Osteoblast (primary cell): ENCODE measurements at regions not wholly inside any gene's neighbourhood (a gene's known extent, or its start where the extent isn't known, plus 50 kb on each side); places are given as distances from the start of the nearest gene placed in this dataset.

Source experiments
- DNase-seq: peaks from one replicate; pipeline ENCODE4 v3.0.0; 2011; ENCODE audit warnings: low spot score, mixed read lengths; ENCODE audit not compliant: insufficient read length; ENCODE audit errors: missing footprints
- H2AFZ ChIP-seq: 2 replicates; pipeline ENCODE4 v1.6.0; 2011; ENCODE audit warnings: mild to moderate bottlenecking, low read length
- H3K27ac ChIP-seq: 2 replicates; pipeline ENCODE4 v1.5.1; 2011; ENCODE audit warnings: mild to moderate bottlenecking, low read depth, low read length, moderate library complexity
- H3K27me3 ChIP-seq: 2 replicates; pipeline ENCODE4 v1.6.0; 2012; ENCODE audit warnings: mild to moderate bottlenecking, control low read depth, inconsistent platforms, low read length, moderate library complexity; ENCODE audit not compliant: insufficient read depth
- H3K36me3 ChIP-seq: 2 replicates; pipeline ENCODE4 v1.5.1; 2011; ENCODE audit warnings: mild to moderate bottlenecking, low read length, control low read depth, moderate library complexity; ENCODE audit not compliant: insufficient read depth
- H3K4me1 ChIP-seq: 2 replicates; pipeline ENCODE4 v1.5.1; 2011; ENCODE audit warnings: mild to moderate bottlenecking, low read length, control low read depth, moderate library complexity; ENCODE audit not compliant: insufficient read depth
- H3K4me2 ChIP-seq: 2 replicates; pipeline ENCODE4 v1.6.0; 2011; ENCODE audit warnings: mild to moderate bottlenecking, low read length; ENCODE audit not compliant: insufficient read depth
- H3K4me3 ChIP-seq: fragments of 200-600 bp; sonication (generic); 3 replicates; pipeline ENCODE4 v1.5.1; 2012; ENCODE audit warnings: mild to moderate bottlenecking, low read length, inconsistent platforms; ENCODE audit not compliant: insufficient read depth
- H3K79me2 ChIP-seq: 2 replicates; pipeline ENCODE4 v1.6.0; 2012; ENCODE audit warnings: mild to moderate bottlenecking, low read length, control low read depth, inconsistent platforms; ENCODE audit not compliant: insufficient read depth
- H3K9me3 ChIP-seq: 2 replicates; pipeline ENCODE4 v1.5.1; 2011; ENCODE audit warnings: low read depth, low read length, control low read depth
- H4K20me1 ChIP-seq: 2 replicates; pipeline ENCODE4 v1.6.0; 2012; ENCODE audit warnings: mild to moderate bottlenecking, low read length, control low read depth; ENCODE audit not compliant: insufficient read depth
- TF ChIP-seq, protein P1 (sequence below): IDR thresholded peaks from 2 replicates; pipeline ENCODE4 v1.5.1; 2011; ENCODE audit warnings: mild to moderate bottlenecking, low read depth, low read length, moderate library complexity; ENCODE audit errors: extremely low read depth

DNA sequence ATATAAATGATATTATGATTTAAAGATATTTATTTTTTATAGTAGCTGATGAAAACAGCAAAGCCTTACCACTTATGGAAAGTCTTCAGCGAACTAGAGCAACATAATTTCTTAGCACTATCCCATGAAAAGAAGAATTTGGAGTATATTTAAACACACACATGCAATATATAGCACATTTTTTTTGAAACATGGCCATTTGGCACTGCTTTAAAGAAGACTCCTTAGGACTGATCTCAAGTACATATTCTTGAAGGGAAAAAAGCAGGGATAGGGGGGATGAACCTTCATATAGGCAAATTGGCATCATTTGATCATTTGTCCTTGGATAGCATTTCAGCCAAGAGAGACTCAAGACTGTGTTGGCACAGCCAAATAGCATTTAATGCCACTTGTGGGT, 193.3 kb downstream of the ANKRD50 start:
- H3K36me3 ChIP-seq: no peaks in the 10 kb centered on the region
- H3K4me3 ChIP-seq: no peak overlapping the region
- H3K4me1 ChIP-seq: no peaks in the 10 kb centered on the region
- no peaks in the 10 kb centered on the region for H3K9me3 ChIP-seq
- TF ChIP-seq, protein P1, sequence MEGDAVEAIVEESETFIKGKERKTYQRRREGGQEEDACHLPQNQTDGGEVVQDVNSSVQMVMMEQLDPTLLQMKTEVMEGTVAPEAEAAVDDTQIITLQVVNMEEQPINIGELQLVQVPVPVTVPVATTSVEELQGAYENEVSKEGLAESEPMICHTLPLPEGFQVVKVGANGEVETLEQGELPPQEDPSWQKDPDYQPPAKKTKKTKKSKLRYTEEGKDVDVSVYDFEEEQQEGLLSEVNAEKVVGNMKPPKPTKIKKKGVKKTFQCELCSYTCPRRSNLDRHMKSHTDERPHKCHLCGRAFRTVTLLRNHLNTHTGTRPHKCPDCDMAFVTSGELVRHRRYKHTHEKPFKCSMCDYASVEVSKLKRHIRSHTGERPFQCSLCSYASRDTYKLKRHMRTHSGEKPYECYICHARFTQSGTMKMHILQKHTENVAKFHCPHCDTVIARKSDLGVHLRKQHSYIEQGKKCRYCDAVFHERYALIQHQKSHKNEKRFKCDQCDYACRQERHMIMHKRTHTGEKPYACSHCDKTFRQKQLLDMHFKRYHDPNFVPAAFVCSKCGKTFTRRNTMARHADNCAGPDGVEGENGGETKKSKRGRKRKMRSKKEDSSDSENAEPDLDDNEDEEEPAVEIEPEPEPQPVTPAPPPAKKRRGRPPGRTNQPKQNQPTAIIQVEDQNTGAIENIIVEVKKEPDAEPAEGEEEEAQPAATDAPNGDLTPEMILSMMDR: no peak
- no peaks in the 10 kb centered on the region for H3K79me2 ChIP-seq
- no peak overlapping the region for H2AFZ ChIP-seq
- no peak overlapping the region for H3K27ac ChIP-seq
- H4K20me1 ChIP-seq: no peaks in the 10 kb centered on the region
- H3K27me3 ChIP-seq: no peaks in the 10 kb centered on the region
- no peak for DNase-seq
- no peak overlapping the region for H3K4me2 ChIP-seq

DNA sequence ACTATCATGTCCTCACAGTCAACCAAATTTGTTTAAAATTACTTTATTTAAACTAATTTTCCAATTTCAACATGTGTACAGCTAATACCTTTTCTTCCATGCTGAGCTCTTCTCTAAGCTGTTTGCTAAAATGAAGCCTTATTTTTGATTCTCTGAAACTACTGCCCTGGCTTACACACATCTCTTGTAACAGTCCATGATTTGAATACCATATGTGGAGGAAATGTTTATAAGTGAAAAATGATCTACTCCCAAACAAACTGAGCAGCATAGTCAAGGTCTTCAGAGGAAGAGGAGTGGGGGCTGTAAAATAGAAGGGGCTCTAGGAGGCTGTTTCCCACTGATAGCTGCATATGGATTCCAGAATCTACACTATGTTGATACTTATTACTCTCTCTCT, 188.7 kb downstream of the ANKRD50 start:
- no peaks in the 10 kb centered on the region for H4K20me1 ChIP-seq
- H3K9me3 ChIP-seq: no peaks in the 10 kb centered on the region
- no peak overlapping the region for H3K4me3 ChIP-seq
- no peak for DNase-seq
- H3K79me2 ChIP-seq: no peaks in the 10 kb centered on the region
- no peaks in the 10 kb centered on the region for H3K36me3 ChIP-seq
- H3K4me2 ChIP-seq: no peak overlapping the region
- no peaks in the 10 kb centered on the region for H3K4me1 ChIP-seq
- H2AFZ ChIP-seq: no peak overlapping the region
- TF ChIP-seq, protein P1: no peak
- H3K27me3 ChIP-seq: no peaks in the 10 kb centered on the region
- H3K27ac ChIP-seq: no peak overlapping the region

DNA sequence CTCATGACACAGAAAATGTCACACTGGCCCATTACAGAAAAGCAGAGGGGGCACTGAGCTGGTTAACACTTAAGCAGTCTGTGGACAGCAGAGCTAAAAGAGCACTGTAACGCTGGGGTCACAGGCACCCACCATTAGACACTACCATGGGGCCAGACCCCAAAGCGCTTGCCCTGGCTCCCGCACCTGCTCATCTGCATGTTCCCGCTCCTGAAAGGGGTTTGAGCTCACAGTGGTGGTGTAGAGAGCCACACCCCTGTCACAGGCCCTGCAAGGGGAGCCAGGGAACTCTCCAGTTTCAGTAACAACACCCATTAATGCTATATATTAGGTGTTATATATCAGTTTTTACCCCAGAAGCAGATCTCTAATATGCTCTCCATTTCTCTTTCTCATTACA, 187.0 kb downstream of the ANKRD50 start:
- TF ChIP-seq, protein P1: no peak
- Histone ChIP-seq H3K9me3 (no peaks in the 10 kb centered on the region), H3K27me3 (no peaks in the 10 kb centered on the region), H3K4me1 (no peaks in the 10 kb centered on the region), H3K36me3 (no peaks in the 10 kb centered on the region), H3K4me3 (no peak overlapping the region), H3K79me2 (no peaks in the 10 kb centered on the region), H3K27ac (no peak overlapping the region), H4K20me1 (no peaks in the 10 kb centered on the region), H3K4me2 (no peak overlapping the region), H2AFZ (no peak overlapping the region)
- no peak for DNase-seq

DNA sequence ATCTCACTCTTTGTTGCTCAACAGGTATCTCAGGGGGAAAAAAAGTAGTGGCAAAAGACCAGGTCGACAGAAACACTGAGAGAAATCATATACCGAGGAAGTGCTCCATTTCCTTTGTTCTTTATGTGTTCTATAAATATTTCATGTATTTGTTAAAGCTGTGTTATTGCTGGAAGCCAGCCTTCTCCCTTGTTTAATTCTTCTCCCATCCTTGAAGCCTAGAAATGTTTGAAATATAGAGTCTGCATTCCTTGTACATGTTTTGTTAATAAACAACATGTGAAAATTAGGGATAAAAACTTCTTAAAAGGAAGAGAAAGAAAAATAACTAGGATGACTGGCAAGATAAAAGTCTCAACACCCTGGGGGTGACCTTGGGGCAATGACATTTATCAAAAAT, 186.2 kb downstream of the ANKRD50 start:
- Histone ChIP-seq H3K9me3 (no peaks in the 10 kb centered on the region), H3K27ac (no peak overlapping the region), H3K4me1 (no peaks in the 10 kb centered on the region), H4K20me1 (no peaks in the 10 kb centered on the region), H3K27me3 (no peaks in the 10 kb centered on the region), H3K79me2 (no peaks in the 10 kb centered on the region), H3K36me3 (no peaks in the 10 kb centered on the region), H3K4me3 (no peak overlapping the region), H3K4me2 (no peak overlapping the region), H2AFZ (no peak overlapping the region)
- TF ChIP-seq, protein P1: no peak
- DNase-seq: no peak
